Mucosa of gallbladder (tissue), 1 donor: ENCODE measurements at regions not wholly inside any gene's neighbourhood (a gene's known extent, or its start where the extent isn't known, plus 50 kb on each side); places are given as distances from the start of the nearest gene placed in this dataset.

Experiments
- DNase-seq: peaks from one replicate; pipeline ENCODE4 v3.0.0-alpha.2; 2020; ENCODE audit warnings: low spot score
- donor health status: DM: no; HTN: no; CAD: no.

- DNase-seq = no peak
These were observed 132.3 kb downstream of the CEP57L1 start for GRCh38 chr6:109227646-109228045.

DNA sequence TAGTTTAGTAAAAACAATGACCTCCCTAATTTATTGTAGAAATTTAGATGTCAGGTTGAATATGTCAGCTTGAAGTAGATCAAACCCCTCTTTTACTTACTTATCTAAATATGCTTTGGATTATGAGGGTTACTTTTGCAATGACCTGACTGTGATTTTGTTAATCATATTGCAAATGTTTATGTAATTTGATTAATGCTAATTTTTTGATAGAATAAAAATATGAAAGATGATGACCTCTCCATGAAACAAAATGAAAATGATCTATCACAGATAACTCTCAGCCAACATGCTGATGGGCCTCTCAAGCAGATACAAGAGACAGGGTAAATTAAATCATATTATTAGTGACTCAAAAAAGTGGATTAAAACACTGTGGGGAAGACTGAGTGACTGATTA is 131.0 kb downstream of the CEP57L1 start:
- DNase-seq = no peak

- no peak for DNase-seq
These were observed 130.6 kb downstream of the CEP57L1 start for GRCh38 chr6:109225946-109226345.

- no peak for DNase-seq
These were observed 129.7 kb downstream of the CEP57L1 start for GRCh38 chr6:109224994-109225393.

GRCh38 chr6:109224107-109224875 is 129.0 kb downstream of the CEP57L1 start:
- no peak for DNase-seq

DNA sequence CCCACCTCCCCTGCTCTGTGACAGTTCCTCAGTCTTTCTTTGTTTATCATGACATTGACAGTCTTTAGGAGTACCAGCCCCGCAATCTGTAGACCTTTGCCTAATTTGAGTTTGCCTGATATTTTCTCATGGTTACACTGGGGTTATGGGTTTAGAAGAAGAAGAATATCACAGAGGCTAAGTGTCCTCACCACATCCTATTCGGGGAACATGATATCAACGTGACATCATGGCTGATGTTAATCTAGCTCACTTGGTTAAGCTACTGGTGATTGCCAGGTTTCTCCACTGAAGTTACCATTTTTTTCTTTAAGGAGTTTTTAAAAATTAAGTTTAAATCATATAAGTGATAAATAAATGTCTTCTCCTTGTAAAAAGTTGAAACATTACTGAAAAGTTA is 127.5 kb downstream of the CEP57L1 start:
- no peak for DNase-seq

- no peak for DNase-seq
These were observed 126.4 kb downstream of the CEP57L1 start for GRCh38 chr6:109221543-109222195.
